Suprapubic skin (tissue), 4 donors: ENCODE measurements at regions not wholly inside any gene's neighbourhood (a gene's known extent, or its start where the extent isn't known, plus 50 kb on each side); places are given as distances from the start of the nearest gene placed in this dataset.

Source experiments
- DNase-seq, 2 donors: peaks; one replicate each; pipeline ENCODE4 v3.0.0-alpha.2; 2019; ENCODE audit warnings: low spot score in 2 of 2
- H3K27ac ChIP-seq: fragments of 200-600 bp; sonication (generic); one replicate; pipeline ENCODE4 v1.5.1; 2019
- H3K27me3 ChIP-seq: fragments of 200-600 bp; sonication (generic); one replicate; pipeline ENCODE4 v1.5.1; 2019
- H3K36me3 ChIP-seq: fragments of 200-600 bp; sonication (generic); one replicate; pipeline ENCODE4 v1.5.1; 2019
- H3K4me1 ChIP-seq: fragments of 200-600 bp; sonication (generic); one replicate; pipeline ENCODE4 v1.5.1; 2019
- H3K4me3 ChIP-seq: fragments of 200-600 bp; sonication (generic); one replicate; pipeline ENCODE4 v1.5.1; 2019; ENCODE audit warnings: mild to moderate bottlenecking
- H3K9me3 ChIP-seq: fragments of 200-600 bp; sonication (generic); one replicate; pipeline ENCODE4 v1.5.1; 2019
- EP300 ChIP-seq: sonication (generic); formaldehyde crosslinking; IDR thresholded peaks from one replicate; pipeline ENCODE4 v1.6.1; 2017; ENCODE audit warnings: antibody characterized with exemption
- POLR2A ChIP-seq, 2 donors: fragments of 450-650 bp; IDR thresholded peaks; one replicate each; pipeline ENCODE4 v1.6.1; 2017; ENCODE audit warnings: antibody characterized with exemption in 2 of 2, mild to moderate bottlenecking in 2 of 2, moderate library complexity in 2 of 2
- POLR2AphosphoS5 ChIP-seq, 3 donors: sonication (generic); formaldehyde crosslinking; IDR thresholded peaks; one replicate each; pipeline ENCODE4 v1.6.1; 2017; ENCODE audit warnings: antibody characterized with exemption in 3 of 3
- WGBS: methylation state at CpG from one replicate; pipeline ENCODE4 v1.1.5; 2018; 5-methylcytosine and 5-hydroxymethylcytosine counted together
- TF ChIP-seq, protein P1 (sequence below), 2 donors: fragments of 200-600 bp in 1 of 2; fragments of 450-650 bp in 1 of 2; sonication (generic) in 1 of 2; IDR thresholded peaks; one replicate each; pipeline ENCODE4 v1.5.1; 2016 to 2019; ENCODE audit warnings: antibody characterized with exemption in 2 of 2, mild to moderate bottlenecking in 1 of 2, moderate library complexity in 1 of 2

GRCh38 chr4:75110061-75110460 is 177.1 kb downstream of the PARM1 start:
- Histone ChIP-seq H3K27ac (no peak overlapping the region), H3K4me1 (no peaks in the 10 kb centered on the region), H3K4me3 (no peak overlapping the region), H3K27me3 (no peaks in the 10 kb centered on the region), H3K36me3 (no peaks in the 10 kb centered on the region), H3K9me3 (peaks cover 3% of the 10 kb centered on the region)
- TF ChIP-seq EP300 (no peak), POLR2A (IDR thresholded peaks at IDR 0.05) (no peak), POLR2AphosphoS5 (IDR thresholded peaks at IDR 0.05) (no peak)
- TF ChIP-seq, protein P1, sequence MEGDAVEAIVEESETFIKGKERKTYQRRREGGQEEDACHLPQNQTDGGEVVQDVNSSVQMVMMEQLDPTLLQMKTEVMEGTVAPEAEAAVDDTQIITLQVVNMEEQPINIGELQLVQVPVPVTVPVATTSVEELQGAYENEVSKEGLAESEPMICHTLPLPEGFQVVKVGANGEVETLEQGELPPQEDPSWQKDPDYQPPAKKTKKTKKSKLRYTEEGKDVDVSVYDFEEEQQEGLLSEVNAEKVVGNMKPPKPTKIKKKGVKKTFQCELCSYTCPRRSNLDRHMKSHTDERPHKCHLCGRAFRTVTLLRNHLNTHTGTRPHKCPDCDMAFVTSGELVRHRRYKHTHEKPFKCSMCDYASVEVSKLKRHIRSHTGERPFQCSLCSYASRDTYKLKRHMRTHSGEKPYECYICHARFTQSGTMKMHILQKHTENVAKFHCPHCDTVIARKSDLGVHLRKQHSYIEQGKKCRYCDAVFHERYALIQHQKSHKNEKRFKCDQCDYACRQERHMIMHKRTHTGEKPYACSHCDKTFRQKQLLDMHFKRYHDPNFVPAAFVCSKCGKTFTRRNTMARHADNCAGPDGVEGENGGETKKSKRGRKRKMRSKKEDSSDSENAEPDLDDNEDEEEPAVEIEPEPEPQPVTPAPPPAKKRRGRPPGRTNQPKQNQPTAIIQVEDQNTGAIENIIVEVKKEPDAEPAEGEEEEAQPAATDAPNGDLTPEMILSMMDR (IDR thresholded peaks at IDR 0.05): no peak
- WGBS: 97% methylated on average over 3 of the region's 3 CpGs
- DNase-seq: no peak

DNA sequence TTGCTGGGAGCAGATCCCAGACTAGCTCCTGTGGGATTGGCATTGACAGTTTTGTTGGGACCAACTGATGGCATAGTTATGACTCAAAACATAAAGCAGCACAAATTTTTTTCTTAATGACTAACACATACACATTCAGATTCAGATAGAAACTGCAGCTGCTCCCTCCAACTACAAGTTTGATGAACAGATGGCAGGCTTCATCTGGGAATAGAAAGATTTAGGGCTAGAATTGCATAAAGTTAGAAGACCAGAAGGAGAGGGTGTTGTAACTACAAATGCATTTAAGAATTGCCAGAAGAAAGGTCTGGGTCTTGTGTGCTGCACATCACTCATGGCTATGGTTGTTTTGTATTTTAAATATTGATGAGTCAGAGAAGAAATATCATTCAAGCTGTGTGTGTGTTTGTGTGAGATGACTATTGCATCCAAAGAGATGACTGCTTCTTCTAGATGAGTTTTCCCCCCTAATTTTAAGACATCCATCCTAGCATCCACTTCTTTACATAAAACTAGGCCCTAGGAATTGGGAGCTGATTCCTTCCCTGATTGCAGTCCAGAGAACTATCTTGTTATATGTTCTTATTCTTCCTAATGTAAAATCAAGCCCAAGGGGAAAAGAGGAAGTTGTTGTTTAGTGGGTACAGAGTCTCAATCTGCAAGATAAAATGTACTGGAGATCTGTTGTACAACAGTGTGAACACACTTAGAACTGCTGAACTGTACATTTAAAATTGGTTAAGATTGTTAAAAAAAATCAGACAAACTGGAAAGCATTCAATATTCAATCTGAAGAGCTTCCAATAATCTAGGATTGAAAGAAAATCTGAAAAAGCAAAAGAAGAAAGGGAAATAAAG is 175.1 kb downstream of the PARM1 start:
- no peaks in the 10 kb centered on the region for H3K9me3 ChIP-seq
- no peak overlapping the region for H3K4me3 ChIP-seq
- TF ChIP-seq EP300: no peak
- TF ChIP-seq POLR2AphosphoS5 (IDR thresholded peaks at IDR 0.05): no peak
- TF ChIP-seq, protein P1 (IDR thresholded peaks at IDR 0.05): no peak
- no peak for TF ChIP-seq POLR2A (IDR thresholded peaks at IDR 0.05)
- DNase-seq: no peak
- no peaks in the 10 kb centered on the region for H3K36me3 ChIP-seq
- no peaks in the 10 kb centered on the region for H3K27me3 ChIP-seq
- no peaks in the 10 kb centered on the region for H3K4me1 ChIP-seq
- H3K27ac ChIP-seq: no peak overlapping the region

GRCh38 chr4:75102787-75103085 is 169.8 kb downstream of the PARM1 start:
- no peaks in the 10 kb centered on the region for H3K36me3 ChIP-seq
- no peak overlapping the region for H3K4me3 ChIP-seq
- no peak overlapping the region for H3K27ac ChIP-seq
- no peaks in the 10 kb centered on the region for H3K27me3 ChIP-seq
- no peak for DNase-seq
- H3K9me3 ChIP-seq: no peaks in the 10 kb centered on the region
- H3K4me1 ChIP-seq: no peaks in the 10 kb centered on the region
- TF ChIP-seq POLR2AphosphoS5 (IDR thresholded peaks at IDR 0.05) (no peak), EP300 (no peak), POLR2A (IDR thresholded peaks at IDR 0.05) (no peak)
- TF ChIP-seq, protein P1 (IDR thresholded peaks at IDR 0.05): no peak

DNA sequence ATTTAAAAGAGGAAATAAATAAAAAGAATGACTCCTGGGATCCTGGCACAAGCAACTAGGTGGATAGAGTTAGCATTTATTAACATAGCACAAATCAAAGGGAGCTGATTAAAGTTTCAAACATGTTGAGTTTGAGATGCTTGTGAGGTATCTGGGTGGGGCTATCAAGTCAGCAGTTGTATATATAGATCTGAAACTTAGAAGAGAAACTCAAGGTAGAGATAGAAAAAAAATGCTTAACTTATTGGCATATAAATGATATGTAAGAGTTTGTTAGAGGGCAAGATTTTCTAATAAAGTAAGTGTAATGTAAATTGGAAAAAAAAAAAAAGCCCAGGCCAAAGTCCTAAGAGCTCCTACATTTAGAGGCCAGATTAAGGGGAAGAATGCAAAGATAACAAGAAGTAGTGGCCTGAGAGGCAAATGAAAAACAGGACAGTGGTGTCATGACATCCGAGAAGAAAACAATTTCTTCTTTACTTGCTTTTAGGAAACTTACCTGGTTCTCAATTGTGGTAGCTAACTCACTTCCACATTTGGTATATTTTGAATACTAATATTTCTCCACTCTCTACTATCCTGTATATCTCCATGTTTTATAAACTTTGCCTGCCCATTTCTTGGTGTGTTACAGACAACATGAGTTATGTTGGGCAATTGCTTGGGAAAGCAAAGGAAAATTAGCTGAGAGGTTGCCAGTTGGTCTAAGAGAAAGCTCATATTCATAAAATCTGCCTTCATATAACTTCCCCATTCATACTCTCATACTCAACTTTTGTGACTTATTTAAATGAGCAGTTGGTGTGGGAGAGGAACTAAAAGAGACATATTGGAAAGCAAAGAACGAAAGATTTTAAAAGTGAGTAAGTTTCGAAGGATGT is 169.2 kb downstream of the PARM1 start:
- DNase-seq: no peak
- no peaks in the 10 kb centered on the region for H3K4me1 ChIP-seq
- 86% methylated on average over 3 of the region's 3 CpGs for WGBS
- H3K4me3 ChIP-seq: no peak overlapping the region
- TF ChIP-seq, protein P1 (IDR thresholded peaks at IDR 0.05): no peak
- TF ChIP-seq POLR2AphosphoS5 (IDR thresholded peaks at IDR 0.05) (no peak), POLR2A (IDR thresholded peaks at IDR 0.05) (no peak), EP300 (no peak)
- no peak overlapping the region for H3K27ac ChIP-seq
- H3K27me3 ChIP-seq: no peaks in the 10 kb centered on the region
- no peaks in the 10 kb centered on the region for H3K9me3 ChIP-seq
- H3K36me3 ChIP-seq: no peaks in the 10 kb centered on the region
